RCC 7860 (cell line): ENCODE measurements at regions not wholly inside any gene's neighbourhood (a gene's known extent, or its start where the extent isn't known, plus 50 kb on each side); places are given as distances from the start of the nearest gene placed in this dataset.

Experiments
- DNase-seq: peaks from one replicate; pipeline ENCODE4 v3.0.0-alpha.2; 2015; ENCODE audit warnings: low spot score
- FAIRE-seq: peaks from 2 replicates; lab custom pipeline; 2012; peaks lifted over from hg19 to GRCh38; lab: Jason Lieb, UNC

DNA sequence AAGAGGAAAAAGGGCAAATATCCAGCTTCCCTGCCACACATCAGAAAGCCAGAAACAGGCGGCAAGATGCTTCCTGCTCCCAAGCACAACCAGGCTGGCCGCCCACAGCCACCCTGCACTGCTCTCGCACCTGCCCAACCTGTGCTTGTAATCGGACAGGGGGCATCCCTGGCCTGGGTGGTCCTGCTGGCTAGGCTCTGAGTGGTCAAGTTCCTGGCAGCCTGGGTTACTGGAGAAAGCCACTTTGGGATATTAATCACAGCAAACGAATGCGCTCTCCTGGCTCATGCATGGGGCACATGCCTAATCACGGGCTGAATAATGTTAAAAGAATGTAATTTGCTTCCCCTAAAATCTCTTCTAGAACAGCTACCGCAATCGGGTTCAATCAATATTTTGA is 442.4 kb downstream of the MCTP2 start:
- DNase-seq = no peak
- no peak for FAIRE-seq

DNA sequence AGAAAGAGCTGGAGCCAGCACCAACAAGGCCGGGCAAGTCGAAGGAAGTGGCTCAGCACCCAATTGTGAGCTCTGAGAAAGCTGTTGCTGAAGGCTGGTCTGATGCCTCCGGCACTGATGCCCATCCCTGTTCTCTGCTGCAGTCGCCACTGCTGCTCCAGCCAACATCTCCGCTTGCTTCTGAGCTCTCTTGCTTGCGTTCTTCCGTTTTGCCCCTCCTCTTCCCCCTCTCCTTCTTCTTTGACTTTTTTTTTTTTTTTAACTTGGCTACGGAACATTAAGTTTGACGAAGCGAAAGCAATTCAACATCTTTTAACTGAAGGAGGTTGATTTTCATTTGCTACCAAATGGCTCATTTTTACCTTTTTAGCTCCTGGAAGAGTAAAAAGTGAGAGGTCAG is 442.9 kb downstream of the MCTP2 start:
- DNase-seq (no peak), FAIRE-seq (no peak)

DNA sequence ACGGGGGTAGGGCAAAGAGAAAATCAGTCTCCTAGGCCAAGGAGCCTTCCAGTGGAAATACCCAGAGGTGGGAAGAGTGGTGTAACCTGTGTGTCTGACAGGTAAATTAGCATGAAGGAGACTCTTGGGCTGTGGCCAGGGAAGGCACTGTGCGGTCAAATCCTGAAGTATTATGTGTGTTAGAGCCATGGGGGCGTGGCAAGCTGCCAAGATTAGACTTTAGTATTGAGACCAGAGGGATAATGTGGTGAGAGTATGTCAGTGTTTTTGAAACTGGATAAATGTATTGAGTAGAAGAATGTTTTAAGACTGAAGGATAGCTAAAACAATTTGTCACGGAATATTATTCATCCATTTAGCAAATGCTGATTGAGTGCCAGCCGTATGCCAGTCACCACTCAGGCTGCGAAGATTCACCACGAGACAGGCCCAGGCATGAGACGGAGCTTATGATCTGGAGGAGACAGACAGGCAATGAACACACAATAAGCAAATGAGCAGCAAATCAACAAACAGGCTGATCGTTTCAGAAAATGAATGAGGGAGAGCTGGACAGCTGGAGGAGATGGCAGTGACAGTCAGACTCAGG is 445.9 kb downstream of the MCTP2 start:
- no peak for FAIRE-seq
- no peak for DNase-seq

DNA sequence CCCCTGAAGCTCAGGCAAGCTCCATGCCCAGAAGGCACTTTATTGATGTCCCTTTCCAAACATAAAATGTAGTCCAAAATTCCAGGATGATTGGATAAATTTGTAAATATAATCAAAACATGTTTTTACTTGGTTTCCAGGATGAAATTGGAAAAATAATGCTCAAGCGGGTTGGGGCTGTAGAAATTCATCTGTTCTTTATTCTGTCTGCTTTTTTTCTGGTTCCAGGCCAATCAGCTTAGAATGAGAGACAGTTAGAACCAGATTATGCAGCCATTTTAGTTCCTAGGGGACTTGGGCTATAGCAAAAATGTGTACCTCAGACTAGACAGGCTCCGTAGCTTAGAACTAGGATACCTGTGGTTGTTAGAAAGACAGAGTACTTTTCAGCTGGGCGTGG is 450.8 kb downstream of the MCTP2 start:
- FAIRE-seq (no peak), DNase-seq (no peak)

DNA sequence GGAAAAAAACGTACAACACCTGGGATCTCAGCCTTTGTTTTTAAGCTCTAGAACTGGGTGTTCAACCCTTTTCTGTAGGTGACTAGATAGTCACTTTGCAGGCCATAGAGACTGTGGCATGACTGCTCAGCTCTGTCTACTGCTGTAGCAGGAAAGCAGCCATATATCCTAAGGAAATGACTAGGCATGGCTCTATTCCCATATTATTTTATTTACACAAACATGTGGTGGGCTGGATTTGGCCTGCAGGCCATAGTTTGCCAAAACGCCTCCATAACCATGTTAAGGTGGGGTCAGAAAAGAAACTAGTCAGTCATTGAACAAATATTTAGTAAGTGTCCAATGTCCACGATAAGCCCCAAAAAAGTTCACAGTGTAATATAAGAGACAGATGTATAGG is 452.5 kb downstream of the MCTP2 start:
- FAIRE-seq = no peak
- no peak for DNase-seq

DNA sequence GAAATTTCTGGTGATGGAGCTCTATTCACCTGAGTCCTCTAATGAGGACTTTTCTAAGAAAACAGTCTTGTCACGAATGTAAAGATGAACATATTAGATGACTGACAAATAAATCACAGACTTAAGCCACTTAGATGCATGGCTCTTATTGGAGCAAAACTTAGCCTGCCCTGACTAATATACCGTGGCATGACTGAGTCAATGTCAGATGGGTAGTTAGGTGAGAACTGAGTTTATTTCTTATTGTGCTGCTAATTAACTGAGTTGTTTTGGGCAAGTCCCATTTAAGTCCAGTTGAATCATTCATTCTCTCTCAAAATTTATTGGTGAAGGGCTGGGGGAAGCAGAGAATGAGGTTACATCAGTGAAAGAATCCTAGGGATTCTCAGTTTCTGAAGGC is 459.8 kb downstream of the MCTP2 start:
- DNase-seq (no peak), FAIRE-seq (no peak)

DNA sequence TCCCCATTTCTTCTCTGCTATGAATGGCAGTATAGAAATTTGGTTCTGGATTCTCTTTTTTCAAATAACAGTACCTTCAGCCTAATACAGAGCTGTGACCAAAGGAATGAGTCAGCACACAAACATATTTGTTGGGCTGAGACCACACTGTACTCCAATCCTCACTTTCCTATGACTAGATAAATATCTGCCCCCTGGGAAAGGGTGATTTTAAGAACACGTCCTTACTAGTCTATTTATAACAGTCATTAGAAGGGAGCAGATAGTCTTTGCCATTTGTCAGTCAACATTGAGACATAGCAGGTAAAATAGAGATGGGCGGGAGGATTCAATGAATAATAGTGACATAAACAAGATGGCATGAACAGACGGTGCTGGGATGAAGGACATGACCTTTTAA is 461.3 kb downstream of the MCTP2 start:
- FAIRE-seq = no peak
- no peak for DNase-seq

DNA sequence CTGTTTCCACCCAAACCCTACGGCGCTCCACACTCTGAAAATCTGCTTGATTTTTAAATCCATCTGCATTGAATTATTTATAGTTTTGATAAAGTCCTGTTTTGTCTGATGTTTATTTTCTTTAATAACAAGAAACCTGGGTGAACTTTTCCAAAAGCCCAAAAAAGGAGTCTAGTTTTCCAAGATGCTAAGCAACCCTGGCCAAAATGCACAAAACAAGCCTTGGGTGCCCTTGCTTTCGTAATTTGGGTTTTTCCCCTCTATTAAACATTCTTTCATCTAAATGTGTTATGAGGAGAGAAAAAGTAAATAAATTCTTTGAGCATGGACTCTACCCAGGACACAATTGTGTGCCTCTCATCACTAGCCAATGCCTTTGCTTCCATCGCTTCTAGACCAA is 468.9 kb downstream of the MCTP2 start:
- DNase-seq = no peak
- FAIRE-seq = no peak

DNA sequence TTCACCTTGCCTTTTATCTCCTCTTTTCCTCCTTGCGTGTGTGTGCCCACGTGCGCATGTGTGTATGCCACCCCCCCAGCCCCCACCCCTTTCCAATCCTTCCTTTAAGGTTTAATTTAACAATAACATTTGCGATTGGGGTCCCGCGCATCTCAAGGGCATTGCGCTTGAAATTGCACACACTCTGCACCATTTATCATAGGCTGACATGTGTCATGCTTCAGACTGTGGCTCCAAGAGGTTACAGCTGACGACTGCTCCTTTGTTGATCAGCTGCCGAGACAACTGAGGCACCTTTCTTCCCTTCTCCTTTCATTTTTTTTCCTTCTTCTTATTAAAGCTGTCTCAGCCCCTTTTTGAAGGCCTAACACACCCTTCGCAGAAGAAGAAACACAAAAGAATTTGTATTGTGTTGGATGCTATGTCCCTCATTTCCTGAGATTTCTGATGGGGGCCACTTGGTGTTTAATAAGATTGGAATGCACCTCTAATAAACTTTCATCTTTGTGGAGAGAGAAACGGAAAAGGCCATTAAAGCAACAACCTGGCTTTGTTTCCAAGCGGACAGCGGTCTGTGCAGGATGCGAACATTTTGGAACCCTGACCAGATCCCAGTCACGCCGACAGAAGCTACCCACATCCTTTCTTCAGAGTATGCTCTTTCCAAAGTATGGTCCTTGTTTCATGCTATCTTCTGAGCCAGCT is 470.1 kb downstream of the MCTP2 start:
- no peak for FAIRE-seq
- no peak for DNase-seq

DNA sequence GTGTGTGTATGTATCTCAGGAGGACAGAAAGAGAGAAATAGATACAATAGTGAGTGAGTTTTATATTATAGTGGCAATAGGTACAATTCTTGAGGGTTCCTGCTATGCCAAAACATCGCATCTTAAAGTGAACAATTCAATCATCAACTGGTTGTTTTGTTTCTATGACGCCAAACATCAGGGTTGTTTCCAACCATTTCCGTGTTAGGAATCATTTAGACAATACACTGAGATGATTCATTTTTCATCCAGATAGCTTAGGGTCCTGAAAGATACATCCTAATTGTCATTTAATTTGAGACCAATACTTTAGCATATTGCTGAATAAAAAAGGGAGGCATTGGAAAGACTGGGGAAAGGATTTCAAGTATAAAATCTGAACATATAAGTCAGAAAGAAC is 472.2 kb downstream of the MCTP2 start:
- no peak for DNase-seq
- no peak for FAIRE-seq

DNA sequence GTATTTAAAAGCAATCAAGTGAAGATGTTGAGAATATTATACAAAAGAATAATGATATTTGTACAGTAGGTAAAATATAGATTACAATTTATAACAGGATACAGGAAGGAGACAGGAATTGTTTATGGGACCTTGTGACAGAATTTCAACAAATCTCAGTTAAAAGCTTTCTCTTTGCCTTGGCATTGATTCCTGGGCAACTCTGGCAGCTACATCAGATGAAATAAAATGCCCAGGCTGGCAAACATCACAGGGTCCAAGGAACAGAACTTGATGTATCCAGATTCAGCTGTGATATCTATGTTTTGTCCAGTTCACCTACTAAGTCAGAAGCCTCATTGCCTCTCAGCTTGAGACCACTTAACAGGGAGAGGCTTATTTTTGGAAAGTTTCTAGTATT is 473.1 kb downstream of the MCTP2 start:
- DNase-seq (no peak), FAIRE-seq (no peak)

DNA sequence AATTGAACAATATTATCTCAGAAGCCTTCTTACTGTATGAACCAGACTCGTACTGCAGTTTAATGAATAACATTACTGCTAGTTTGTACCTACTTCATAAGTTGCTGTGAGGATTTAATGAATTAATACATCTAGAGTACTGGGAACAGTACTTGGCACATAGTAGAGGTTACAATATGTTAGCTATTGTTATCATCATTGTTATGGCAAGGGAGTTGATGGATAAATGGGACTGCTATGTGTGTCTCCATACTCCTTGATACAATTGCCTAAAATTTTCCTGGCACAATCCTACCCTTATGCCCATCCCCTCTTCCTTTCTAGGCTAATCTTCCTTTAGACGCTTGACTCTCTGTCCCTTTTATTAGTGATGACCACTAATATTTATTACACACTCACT is 473.6 kb downstream of the MCTP2 start:
- no peak for FAIRE-seq
- DNase-seq = no peak

DNA sequence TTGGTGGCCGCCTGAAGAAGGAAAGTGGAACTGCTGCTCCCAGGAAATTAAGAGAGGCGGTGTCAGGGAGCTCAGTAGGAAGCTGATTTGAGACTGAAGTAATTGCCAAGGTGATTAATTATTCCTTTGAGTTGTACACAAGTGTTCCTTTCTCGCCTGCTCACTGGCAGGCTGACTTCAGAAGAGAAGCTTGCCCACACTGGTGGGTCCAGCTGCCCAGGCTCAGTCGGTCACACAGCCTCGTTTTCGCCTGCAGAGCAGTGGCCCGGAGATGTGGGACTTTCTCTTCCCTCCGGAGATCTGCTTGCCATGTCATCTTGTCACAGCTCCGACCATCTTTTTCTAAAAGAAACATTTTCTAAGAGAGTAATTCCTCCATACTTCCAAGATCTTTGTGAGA is 478.0 kb downstream of the MCTP2 start:
- FAIRE-seq (no peak), DNase-seq (no peak)

DNA sequence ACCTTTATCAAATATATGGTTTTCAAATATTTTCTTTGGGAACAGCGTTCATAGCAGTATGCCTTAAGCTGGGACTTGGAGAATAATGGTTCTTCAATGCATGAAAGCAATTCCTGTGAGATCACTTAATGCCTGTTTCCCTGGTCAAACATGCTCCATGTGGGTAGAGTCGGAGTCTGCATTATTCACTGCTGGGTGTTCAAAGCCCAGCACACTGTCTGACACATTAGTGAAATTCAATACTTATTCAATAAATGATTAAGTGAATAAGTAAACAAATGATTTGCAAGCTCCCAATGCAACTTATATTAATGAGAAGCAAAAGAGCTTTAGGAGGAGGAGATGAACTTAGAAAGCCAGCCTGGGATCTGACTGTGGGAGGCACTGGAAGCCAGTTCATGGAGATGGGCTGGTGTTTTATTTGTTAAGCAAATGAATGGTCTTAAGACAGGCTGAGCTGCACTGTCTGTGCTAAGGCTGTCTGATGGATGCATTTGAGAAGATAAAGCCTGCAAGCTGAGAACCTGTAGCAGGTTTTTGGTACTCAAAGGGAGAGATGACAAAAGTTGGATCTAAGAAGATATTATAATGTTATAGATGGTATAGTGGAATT is 490.8 kb downstream of the MCTP2 start:
- DNase-seq (no peak), FAIRE-seq (no peak)

DNA sequence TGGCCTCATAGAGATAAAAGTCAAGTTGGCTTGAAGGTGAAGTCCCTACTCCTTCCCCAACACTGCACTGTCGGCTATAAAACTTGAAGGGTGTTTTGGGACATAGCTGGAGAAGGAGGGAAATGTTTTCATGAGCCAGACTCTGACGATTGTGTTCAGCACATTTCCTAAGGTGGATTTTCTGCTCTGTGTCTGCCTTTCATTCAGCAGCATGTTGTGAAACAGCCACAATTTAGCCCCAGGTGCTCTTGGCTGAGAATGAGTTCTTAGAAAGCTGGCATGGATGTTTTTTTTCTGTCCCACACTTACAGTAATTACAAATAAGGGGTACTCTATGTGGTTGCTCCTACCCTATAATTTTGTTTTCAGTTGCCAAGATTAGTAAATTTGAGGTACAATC is 492.4 kb downstream of the MCTP2 start:
- DNase-seq (no peak), FAIRE-seq (no peak)

DNA sequence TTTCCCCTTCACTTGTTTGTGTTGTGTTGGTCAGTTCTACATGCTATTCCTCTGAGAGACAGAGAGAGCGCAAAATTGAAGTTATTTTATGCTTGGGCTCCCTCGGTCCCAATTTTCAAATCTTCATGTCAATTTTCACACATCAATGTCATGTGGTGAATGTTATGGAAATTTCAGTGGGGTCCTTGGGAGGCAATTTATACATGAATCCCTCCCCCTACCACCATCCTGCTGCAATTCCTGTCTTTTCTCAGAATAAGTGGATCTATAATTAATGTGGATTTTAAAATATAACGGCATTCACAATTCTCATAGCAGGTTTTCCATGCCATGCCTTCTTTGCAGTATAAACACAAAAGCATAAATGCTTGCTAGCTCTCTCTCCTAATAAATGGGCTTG is 499.9 kb downstream of the MCTP2 start:
- no peak for DNase-seq
- FAIRE-seq = no peak

DNA sequence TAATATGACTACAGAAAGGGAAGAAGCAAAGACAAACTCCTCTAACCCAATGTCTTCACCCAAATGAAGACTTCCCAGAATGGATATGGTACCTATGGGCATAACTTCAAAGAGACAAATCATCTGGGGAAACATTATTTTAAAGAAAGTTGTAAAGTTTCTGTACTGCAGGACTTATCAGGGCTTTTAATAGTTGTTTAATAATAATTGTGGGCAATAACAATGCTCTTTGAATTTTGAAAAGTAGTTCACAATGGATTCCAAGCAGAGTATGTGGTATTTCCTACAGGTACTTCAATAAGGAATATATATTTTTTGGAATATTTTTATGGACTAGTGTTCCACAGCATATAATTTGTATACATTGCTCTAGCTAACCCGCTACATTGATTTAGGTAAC is 503.1 kb downstream of the MCTP2 start:
- no peak for FAIRE-seq
- DNase-seq = no peak

DNA sequence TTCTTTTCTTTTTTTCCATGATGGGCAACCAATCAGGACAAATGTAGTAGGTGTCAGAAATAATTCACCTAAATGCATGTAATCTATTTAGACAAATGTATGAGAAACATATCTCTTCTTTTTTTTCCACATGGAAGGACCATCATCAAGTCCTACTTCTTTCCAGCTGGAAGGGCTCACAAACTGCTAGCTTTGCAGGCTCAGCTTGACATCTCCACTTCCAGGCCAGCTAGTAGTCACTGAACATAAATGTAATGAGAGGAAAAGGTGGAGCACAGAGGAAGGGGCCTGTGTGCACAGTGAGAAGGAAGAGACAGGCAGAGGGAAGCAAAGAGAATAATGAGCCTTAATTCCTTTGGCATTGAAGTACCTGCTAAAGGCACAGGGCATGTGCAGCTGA is 504.9 kb downstream of the MCTP2 start:
- no peak for DNase-seq
- no peak for FAIRE-seq

DNA sequence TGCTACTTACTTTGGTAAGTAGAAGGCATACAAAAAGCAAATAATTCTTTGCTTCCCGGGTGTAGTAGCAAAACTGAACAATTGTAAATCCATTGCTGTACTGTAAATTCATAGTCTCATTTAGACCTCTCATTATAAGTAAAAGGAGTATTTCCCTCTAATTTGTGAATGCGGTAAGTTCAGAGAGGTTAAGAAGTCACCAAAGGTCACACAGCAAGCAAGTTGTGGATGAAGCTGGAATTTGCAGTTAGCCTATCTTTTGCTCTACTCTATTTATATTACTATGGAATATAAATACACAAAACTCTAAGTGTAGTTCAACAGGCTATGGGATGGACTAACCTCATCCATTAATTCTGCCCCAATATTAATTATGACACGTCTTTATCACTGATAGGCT is 508.3 kb downstream of the MCTP2 start:
- DNase-seq (no peak), FAIRE-seq (no peak)

DNA sequence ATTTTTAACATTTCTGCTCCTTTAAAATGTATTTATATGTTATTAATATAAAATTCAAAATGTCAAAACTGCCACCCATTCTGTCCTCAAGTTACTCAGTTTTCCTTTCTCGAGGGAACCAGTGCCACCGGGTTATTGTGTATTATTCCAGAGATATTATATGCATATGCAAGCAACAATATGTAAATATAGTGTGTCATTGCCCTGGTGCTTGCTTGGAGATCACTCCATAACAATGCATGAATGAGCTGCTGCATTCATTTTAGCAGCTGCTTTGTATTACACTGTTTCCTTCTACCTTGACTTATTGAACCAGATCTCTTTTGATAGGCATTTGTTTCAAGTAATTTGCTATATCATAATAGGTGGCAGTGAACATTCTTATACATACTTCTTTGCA is 509.1 kb downstream of the MCTP2 start:
- DNase-seq (no peak), FAIRE-seq (no peak)

DNA sequence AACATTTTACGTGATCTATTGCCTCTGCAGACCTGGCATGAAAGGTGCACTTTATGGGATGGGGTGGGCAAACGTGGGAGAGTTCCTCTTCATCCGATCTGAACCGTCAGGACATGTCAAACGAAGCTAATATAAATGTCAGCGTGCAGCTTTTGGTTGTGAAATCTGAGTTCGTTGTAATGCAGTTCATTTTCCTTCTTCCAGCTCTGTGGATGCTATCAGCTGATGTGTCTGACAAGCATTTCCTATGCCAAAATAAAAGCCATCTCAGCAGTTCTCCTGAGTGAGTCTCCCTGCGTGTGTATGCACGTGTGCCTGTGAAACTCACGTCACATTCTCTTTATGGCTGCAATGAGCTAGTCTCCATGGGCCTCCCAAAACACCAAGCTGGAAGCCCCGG is 512.3 kb downstream of the MCTP2 start:
- FAIRE-seq (no peak), DNase-seq (no peak)

DNA sequence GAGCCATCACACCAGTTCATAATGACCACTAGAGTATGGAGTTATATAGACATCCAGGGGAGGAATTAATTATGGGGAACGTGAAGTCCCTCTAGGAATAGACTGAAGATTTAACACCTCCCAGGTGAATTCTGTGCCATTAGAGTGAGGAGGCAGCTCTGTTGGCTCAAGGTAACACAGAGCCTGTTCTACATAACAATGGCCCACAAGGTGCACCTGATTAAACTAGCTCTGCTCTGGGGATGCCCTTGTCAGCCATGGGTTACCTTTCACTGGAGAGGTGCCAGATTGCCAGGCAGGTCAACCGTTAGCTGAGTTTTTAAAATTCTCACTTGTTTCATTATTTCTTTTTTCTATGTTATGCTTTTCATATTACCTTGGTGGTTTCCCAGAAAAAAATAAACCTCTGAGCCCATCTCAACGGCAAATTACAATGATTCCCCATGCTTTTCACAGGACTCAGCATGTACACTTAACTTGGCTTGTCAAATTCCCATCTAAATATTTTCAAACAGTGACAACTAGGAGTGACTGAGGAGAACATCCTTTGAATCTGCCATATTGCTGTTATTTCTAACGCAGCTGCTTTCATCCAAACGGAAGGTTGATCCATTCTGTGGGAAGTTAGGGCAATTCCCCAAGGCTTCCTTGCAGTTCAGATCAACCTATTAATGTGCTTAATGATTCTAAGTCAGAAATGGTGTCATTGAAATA is 512.9 kb downstream of the MCTP2 start:
- FAIRE-seq (no peak), DNase-seq (no peak)
